HT1080 (cell line): ENCODE measurements at regions not wholly inside any gene's neighbourhood (a gene's known extent, or its start where the extent isn't known, plus 50 kb on each side); places are given as distances from the start of the nearest gene placed in this dataset.

Experiments
- DNase-seq: peaks from one replicate; pipeline ENCODE4 v3.0.0-alpha.2; 2015; ENCODE audit warnings: low read depth

DNA sequence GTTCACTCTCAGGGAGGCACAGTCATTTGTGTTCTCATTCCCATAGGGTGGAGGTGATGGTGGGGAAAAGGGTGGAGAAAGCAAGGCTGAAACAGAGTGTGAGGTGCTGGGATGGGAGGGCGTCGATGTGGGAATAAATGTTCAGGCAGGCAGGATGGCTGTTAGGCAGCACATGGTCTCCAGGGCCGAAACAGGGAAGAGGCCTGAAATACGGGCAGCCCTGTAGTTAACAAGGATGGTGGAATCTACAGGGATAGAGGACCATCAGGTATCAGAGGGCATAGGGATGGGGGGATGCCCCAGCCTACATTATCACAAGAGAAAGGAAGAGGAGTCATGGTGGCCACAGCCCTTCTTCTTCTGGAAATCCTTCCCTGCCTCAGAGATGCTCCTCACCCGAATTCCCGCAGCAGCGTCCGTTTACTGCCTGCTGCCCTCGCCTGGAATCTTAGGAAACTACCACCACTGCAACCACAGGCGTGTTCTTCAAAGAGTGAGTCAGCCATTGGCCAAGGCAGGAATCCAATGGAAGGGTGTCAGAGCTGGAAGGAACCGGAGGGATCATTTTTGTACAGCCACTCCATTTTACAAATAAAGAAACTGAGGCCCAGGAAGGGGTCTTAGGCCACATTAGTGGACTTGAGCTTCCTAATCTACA lies 49.7 kb upstream of the POMGNT2 start:
- DNase-seq, result peak; percentile 80
